Sigmoid colon (tissue), 4 donors: ENCODE measurements at regions not wholly inside any gene's neighbourhood (a gene's known extent, or its start where the extent isn't known, plus 50 kb on each side); places are given as distances from the start of the nearest gene placed in this dataset.
"Not testable (repeated sequence)": the region's sequence is repeated elsewhere in the genome, so short reads cannot be mapped to it uniquely, and the experiment has no call there.

Experiments
- EP300 ChIP-seq, 4 donors: sonication (generic); formaldehyde crosslinking; IDR thresholded peaks; one replicate each; pipeline ENCODE4 v1.6.1; 2017; ENCODE audit warnings: antibody characterized with exemption in 4 of 4
- POLR2AphosphoS5 ChIP-seq, 4 donors: sonication (generic); formaldehyde crosslinking; IDR thresholded peaks; one replicate each; pipeline ENCODE4 v1.6.1; 2017; ENCODE audit warnings: antibody characterized with exemption in 4 of 4
- TF ChIP-seq, protein P1 (sequence below), 4 experiments: fragments of 450-650 bp in 3 of 4; fragments of 200-600 bp in 1 of 4; IDR thresholded peaks; one replicate each; pipeline ENCODE4 v1.5.1; 2016 to 2019; ENCODE audit warnings: antibody characterized with exemption in 4 of 4, mild to moderate bottlenecking in 3 of 4, moderate library complexity in 2 of 4

DNA sequence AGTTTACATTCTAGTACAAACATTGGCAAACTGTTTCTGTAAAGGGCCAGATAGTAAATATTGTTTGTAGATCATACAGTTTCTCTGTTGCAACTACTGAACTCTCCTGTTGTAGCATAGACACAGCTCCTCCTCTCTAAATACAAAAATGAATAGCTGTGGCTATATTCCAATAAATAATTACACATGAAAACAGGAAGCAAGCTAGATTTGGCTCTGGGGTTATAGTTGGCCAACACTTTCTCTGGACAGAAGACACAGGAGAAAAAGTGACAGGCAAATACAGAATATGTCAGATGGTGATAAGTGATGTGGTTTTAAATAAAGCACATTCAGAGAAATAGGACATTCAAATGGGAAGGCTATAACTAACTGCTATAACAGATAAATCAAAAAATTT is 957.0 kb downstream of the LTN1 start:
- TF ChIP-seq, protein P1, sequence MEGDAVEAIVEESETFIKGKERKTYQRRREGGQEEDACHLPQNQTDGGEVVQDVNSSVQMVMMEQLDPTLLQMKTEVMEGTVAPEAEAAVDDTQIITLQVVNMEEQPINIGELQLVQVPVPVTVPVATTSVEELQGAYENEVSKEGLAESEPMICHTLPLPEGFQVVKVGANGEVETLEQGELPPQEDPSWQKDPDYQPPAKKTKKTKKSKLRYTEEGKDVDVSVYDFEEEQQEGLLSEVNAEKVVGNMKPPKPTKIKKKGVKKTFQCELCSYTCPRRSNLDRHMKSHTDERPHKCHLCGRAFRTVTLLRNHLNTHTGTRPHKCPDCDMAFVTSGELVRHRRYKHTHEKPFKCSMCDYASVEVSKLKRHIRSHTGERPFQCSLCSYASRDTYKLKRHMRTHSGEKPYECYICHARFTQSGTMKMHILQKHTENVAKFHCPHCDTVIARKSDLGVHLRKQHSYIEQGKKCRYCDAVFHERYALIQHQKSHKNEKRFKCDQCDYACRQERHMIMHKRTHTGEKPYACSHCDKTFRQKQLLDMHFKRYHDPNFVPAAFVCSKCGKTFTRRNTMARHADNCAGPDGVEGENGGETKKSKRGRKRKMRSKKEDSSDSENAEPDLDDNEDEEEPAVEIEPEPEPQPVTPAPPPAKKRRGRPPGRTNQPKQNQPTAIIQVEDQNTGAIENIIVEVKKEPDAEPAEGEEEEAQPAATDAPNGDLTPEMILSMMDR (IDR thresholded peaks at IDR 0.05): not testable (repeated sequence)
- TF ChIP-seq EP300 (IDR thresholded peaks at IDR 0.05): not testable (repeated sequence)
- TF ChIP-seq POLR2AphosphoS5 (IDR thresholded peaks at IDR 0.05): peak in 2 of 4 donors; percentile 20 to 37
